HUDEP-2 (cell line): ENCODE measurements at regions not wholly inside any gene's neighbourhood (a gene's known extent, or its start where the extent isn't known, plus 50 kb on each side); places are given as distances from the start of the nearest gene placed in this dataset.
A peak's percentile ranks its signal among the peaks of the same experiment; 100 is the strongest.

Source experiments
- DNase-seq, 76 experiments: peaks; one replicate each; lab custom pipeline; 2025; ENCODE audit not compliant: unreplicated experiment in 76 of 76; lab: John Stamatoyannopoulos, UW

GRCh38 chr17:69605571-69605970, 191.1 kb downstream of the MAP2K6 start:
- DNase-seq: no peak

- DNase-seq: no peak
Observed at GRCh38 chr17:69606142-69606800, 191.8 kb downstream of the MAP2K6 start.

- DNase-seq: peak in 16 of 76 experiments; percentile 0 to 60 (median 8)
Observed at GRCh38 chr17:69607162-69607834, 192.8 kb downstream of the MAP2K6 start.

- no peak for DNase-seq
Observed at GRCh38 chr17:69608141-69608540, 193.6 kb downstream of the MAP2K6 start.

- DNase-seq: no peak
Observed at GRCh38 chr17:69608808-69609472, 194.4 kb downstream of the MAP2K6 start.

- DNase-seq: peak in 2 of 76 experiments; percentile 5
Observed at GRCh38 chr17:69609473-69610305, 195.2 kb downstream of the MAP2K6 start.

GRCh38 chr17:69620363-69620762, 205.9 kb downstream of the MAP2K6 start:
- no peak for DNase-seq

- no peak for DNase-seq
Observed at GRCh38 chr17:69625474-69625873, 211.0 kb downstream of the MAP2K6 start.

GRCh38 chr17:69630056-69630635, 215.6 kb downstream of the MAP2K6 start:
- no peak for DNase-seq

- DNase-seq: no peak
Observed at GRCh38 chr17:69634844-69635243, 220.3 kb downstream of the MAP2K6 start.

- no peak for DNase-seq
Observed at GRCh38 chr17:69637446-69638156, 223.1 kb downstream of the MAP2K6 start.

- no peak for DNase-seq
Observed at GRCh38 chr17:69639096-69639495, 224.6 kb downstream of the MAP2K6 start.

- no peak for DNase-seq
Observed at GRCh38 chr17:69640073-69640472, 225.6 kb downstream of the MAP2K6 start.

- no peak for DNase-seq
Observed at GRCh38 chr17:69643686-69644085, 229.2 kb downstream of the MAP2K6 start.

- no peak for DNase-seq
Observed at GRCh38 chr17:69646729-69647128, 232.2 kb downstream of the MAP2K6 start.

- no peak for DNase-seq
Observed at GRCh38 chr17:69650881-69651280, 236.4 kb downstream of the MAP2K6 start.

GRCh38 chr17:69651921-69652320, 237.4 kb downstream of the MAP2K6 start:
- DNase-seq: no peak

GRCh38 chr17:69654981-69655855, 240.7 kb downstream of the MAP2K6 start:
- DNase-seq: no peak

- DNase-seq: no peak
Observed at GRCh38 chr17:69655902-69656301, 241.4 kb downstream of the MAP2K6 start.
